Activated CD8-positive, alpha-beta memory T cell treated with anti-CD3 and anti-CD28 coated beads, Interleukin-2, amount 10 ng/mL, durations not matched to agents 7 days and 5 days (primary cell): ENCODE measurements at regions not wholly inside any gene's neighbourhood (a gene's known extent, or its start where the extent isn't known, plus 50 kb on each side); places are given as distances from the start of the nearest gene placed in this dataset.

Source experiments
- ATAC-seq: fragments of 150-1000 bp; cut with Tn5 transposase; one replicate; pipeline ENCODE4 v1.10.0; 2021; ENCODE audit warnings: moderate library complexity
- CTCF ChIA-PET: fragments of 350-600 bp; sonication (Branson Sonifier 250); formaldehyde crosslinking; loops from one replicate; lab custom pipeline; 2021; ENCODE audit warnings: antibody characterized with exemption; lab: Charles Lee
- DNase-seq: peaks from one replicate; pipeline ENCODE4 v3.0.0-alpha.2; 2020
- H3K27ac Mint-ChIP-seq: one replicate; pipeline ENCODE4 v1.8.0; 2021; ENCODE audit warnings: mild to moderate bottlenecking, mixed read lengths
- H3K27me3 Mint-ChIP-seq: one replicate; pipeline ENCODE4 v1.8.0; 2021; ENCODE audit warnings: mixed read lengths
- H3K36me3 Mint-ChIP-seq: one replicate; pipeline ENCODE4 v1.8.0; 2021; ENCODE audit warnings: mild to moderate bottlenecking, mixed read lengths
- H3K4me1 Mint-ChIP-seq: one replicate; pipeline ENCODE4 v1.8.0; 2021; ENCODE audit warnings: mixed read lengths
- H3K4me3 Mint-ChIP-seq: one replicate; pipeline ENCODE4 v1.8.0; 2021; ENCODE audit warnings: mild to moderate bottlenecking, moderate library complexity, mixed read lengths
- H3K9me3 Mint-ChIP-seq: one replicate; pipeline ENCODE4 v1.8.0; 2022; ENCODE audit warnings: low read depth, mixed read lengths

- Mint-ChIP-seq H3K4me3 (no peak overlapping the region), H3K9me3 (peaks cover 2% of the 10 kb centered on the region), H3K27ac (no peak overlapping the region), H3K4me1 (no peaks in the 10 kb centered on the region), H3K36me3 (no peaks in the 10 kb centered on the region), H3K27me3 (no peaks in the 10 kb centered on the region)
- no peak for DNase-seq
- CTCF ChIA-PET = no interaction called here
- no peak for ATAC-seq
These were observed 429.3 kb upstream of the VRK2 start for GRCh38 chr2:57617318-57617717.

- DNase-seq = no peak
- Mint-ChIP-seq H3K27me3 (no peaks in the 10 kb centered on the region), H3K4me1 (no peaks in the 10 kb centered on the region), H3K36me3 (no peaks in the 10 kb centered on the region), H3K4me3 (no peak overlapping the region), H3K9me3 (peaks cover 4% of the 10 kb centered on the region), H3K27ac (no peak overlapping the region)
- ATAC-seq = no peak
- CTCF ChIA-PET = no interaction called here
These were observed 425.4 kb upstream of the VRK2 start for GRCh38 chr2:57621122-57621663.

GRCh38 chr2:57622009-57622408, 424.6 kb upstream of the VRK2 start:
- no peak for DNase-seq
- Mint-ChIP-seq H3K4me3 (no peak overlapping the region), H3K27ac (no peak overlapping the region), H3K4me1 (no peaks in the 10 kb centered on the region), H3K27me3 (no peaks in the 10 kb centered on the region), H3K9me3 (peaks cover 2% of the 10 kb centered on the region), H3K36me3 (no peaks in the 10 kb centered on the region)
- CTCF ChIA-PET = no interaction called here
- no peak for ATAC-seq

DNA sequence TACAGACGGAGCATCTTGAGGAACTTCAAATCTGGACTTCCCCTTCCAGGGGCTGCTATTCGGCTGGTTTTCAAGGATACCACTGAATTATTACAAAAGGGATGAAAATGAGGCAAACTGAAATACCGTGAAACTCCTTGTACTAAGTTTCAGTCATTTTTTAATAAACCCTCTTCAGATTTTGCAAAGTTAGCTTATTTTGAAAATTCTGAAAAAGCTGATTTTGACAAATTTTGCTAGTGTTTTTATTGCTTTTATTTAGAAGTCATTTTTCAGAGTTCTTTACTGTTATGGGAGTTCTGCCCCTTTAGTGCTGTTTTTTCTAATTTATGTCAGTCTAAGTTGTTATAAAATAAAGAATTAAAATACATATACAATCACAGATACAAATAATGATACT, 390.4 kb upstream of the VRK2 start:
- CTCF ChIA-PET = no interaction called here
- Mint-ChIP-seq H3K27me3 (no peaks in the 10 kb centered on the region), H3K4me1 (no peaks in the 10 kb centered on the region), H3K9me3 (peaks cover 9% of the 10 kb centered on the region), H3K36me3 (no peaks in the 10 kb centered on the region), H3K27ac (no peak overlapping the region), H3K4me3 (no peak overlapping the region)
- ATAC-seq (no peak), DNase-seq (no peak)

GRCh38 chr2:57669570-57669969, 377.0 kb upstream of the VRK2 start:
- H3K27ac Mint-ChIP-seq = no peak overlapping the region
- no peaks in the 10 kb centered on the region for H3K27me3 Mint-ChIP-seq
- no peak for ATAC-seq
- CTCF ChIA-PET = no interaction called here
- DNase-seq = no peak
- H3K9me3 Mint-ChIP-seq = no peaks in the 10 kb centered on the region
- no peak overlapping the region for H3K4me3 Mint-ChIP-seq
- no peaks in the 10 kb centered on the region for H3K4me1 Mint-ChIP-seq
- no peaks in the 10 kb centered on the region for H3K36me3 Mint-ChIP-seq

DNA sequence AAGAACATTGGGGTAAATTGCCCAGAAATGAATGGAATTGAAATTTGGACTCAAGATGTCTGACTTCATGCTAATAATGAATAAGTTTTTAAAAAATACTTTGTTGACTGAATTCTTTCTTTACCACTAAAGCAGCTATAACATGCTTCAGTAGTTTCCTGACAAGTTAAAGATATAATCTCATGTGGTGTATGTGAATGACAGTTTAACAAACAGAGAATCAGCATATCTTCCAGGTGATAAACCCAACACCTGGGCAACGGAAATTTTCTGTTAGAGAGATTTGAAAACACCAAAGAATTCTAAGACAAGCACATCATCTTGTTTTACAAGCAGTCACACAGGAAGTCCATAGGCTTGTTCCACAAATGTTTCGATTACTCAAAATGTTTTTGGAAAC, 372.6 kb upstream of the VRK2 start:
- Mint-ChIP-seq H3K4me1 (no peaks in the 10 kb centered on the region), H3K4me3 (no peak overlapping the region), H3K9me3 (no peaks in the 10 kb centered on the region), H3K27ac (no peak overlapping the region), H3K27me3 (no peaks in the 10 kb centered on the region), H3K36me3 (no peaks in the 10 kb centered on the region)
- CTCF ChIA-PET = no interaction called here
- DNase-seq (no peak), ATAC-seq (no peak)

- no peak for ATAC-seq
- Mint-ChIP-seq H3K9me3 (no peaks in the 10 kb centered on the region), H3K27me3 (no peaks in the 10 kb centered on the region), H3K4me1 (no peaks in the 10 kb centered on the region), H3K4me3 (no peak overlapping the region), H3K27ac (no peak overlapping the region), H3K36me3 (no peaks in the 10 kb centered on the region)
- no peak for DNase-seq
- CTCF ChIA-PET = no interaction called here
These were observed 371.9 kb upstream of the VRK2 start for GRCh38 chr2:57674743-57675142.

- no peaks in the 10 kb centered on the region for H3K36me3 Mint-ChIP-seq
- CTCF ChIA-PET = no interaction called here
- H3K27ac Mint-ChIP-seq = no peak overlapping the region
- no peak overlapping the region for H3K4me3 Mint-ChIP-seq
- ATAC-seq (no peak), DNase-seq (no peak)
- no peaks in the 10 kb centered on the region for H3K4me1 Mint-ChIP-seq
- H3K27me3 Mint-ChIP-seq = no peaks in the 10 kb centered on the region
- no peaks in the 10 kb centered on the region for H3K9me3 Mint-ChIP-seq
These were observed 369.3 kb upstream of the VRK2 start for GRCh38 chr2:57677296-57677695.

DNA sequence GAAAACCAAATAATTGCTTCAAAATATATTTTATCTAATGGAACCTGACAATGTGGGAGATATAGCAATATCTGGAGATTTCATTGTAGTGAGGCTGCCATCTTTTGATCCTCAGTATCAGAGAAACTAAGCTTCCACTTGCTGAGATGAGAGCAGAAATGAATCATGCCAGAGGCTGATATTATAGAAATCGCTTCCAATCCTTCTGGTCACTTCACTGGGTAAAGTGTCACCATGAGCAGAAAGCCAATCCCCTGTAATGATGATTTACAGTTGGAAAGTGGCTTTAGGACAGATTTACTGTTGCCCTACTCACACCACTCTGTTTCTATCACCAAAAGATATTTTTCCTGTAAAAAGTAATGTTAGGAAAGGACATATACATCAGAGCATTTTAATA, 365.0 kb upstream of the VRK2 start:
- CTCF ChIA-PET = no interaction called here
- DNase-seq (no peak), ATAC-seq (no peak)
- H3K27ac Mint-ChIP-seq = no peak overlapping the region
- no peak overlapping the region for H3K4me3 Mint-ChIP-seq
- no peaks in the 10 kb centered on the region for H3K36me3 Mint-ChIP-seq
- H3K27me3 Mint-ChIP-seq = no peaks in the 10 kb centered on the region
- H3K4me1 Mint-ChIP-seq = no peaks in the 10 kb centered on the region
- H3K9me3 Mint-ChIP-seq = no peaks in the 10 kb centered on the region

DNA sequence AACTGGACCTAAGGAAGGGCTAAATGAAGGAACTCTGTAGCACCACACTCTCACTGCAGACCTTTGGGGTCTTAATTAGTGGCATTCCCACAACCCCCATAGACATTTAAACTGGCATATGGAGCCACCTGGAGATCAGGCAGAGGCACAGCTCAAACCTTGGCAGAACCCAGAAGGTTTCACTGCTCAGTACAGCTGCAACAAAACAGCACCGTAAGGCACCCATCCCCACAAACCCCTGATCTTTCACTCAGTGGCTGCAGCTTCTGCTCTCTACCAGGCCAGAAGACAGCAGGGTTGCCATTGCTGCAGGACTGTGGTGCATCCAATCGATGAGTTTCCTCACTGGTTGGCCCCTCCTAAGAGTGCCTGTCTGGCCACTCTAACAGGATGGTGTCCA, 361.6 kb upstream of the VRK2 start:
- CTCF ChIA-PET = no interaction called here
- no peaks in the 10 kb centered on the region for H3K27me3 Mint-ChIP-seq
- H3K4me3 Mint-ChIP-seq = no peak overlapping the region
- H3K4me1 Mint-ChIP-seq = no peaks in the 10 kb centered on the region
- H3K36me3 Mint-ChIP-seq = no peaks in the 10 kb centered on the region
- H3K9me3 Mint-ChIP-seq = peaks cover 3% of the 10 kb centered on the region
- ATAC-seq = no peak
- no peak for DNase-seq
- no peak overlapping the region for H3K27ac Mint-ChIP-seq

- Mint-ChIP-seq H3K4me1 (no peaks in the 10 kb centered on the region), H3K27ac (no peak overlapping the region), H3K36me3 (no peaks in the 10 kb centered on the region), H3K9me3 (peaks cover 6% of the 10 kb centered on the region), H3K27me3 (no peaks in the 10 kb centered on the region), H3K4me3 (no peak overlapping the region)
- CTCF ChIA-PET = no interaction called here
- ATAC-seq = no peak
- DNase-seq = no peak
These were observed 354.2 kb upstream of the VRK2 start for GRCh38 chr2:57692395-57692794.

GRCh38 chr2:57693177-57693576, 353.4 kb upstream of the VRK2 start:
- no peaks in the 10 kb centered on the region for H3K36me3 Mint-ChIP-seq
- H3K4me1 Mint-ChIP-seq = no peaks in the 10 kb centered on the region
- H3K27me3 Mint-ChIP-seq = no peaks in the 10 kb centered on the region
- ATAC-seq = no peak
- no peak overlapping the region for H3K4me3 Mint-ChIP-seq
- no peak overlapping the region for H3K27ac Mint-ChIP-seq
- H3K9me3 Mint-ChIP-seq = peaks cover 6% of the 10 kb centered on the region
- DNase-seq = no peak
- CTCF ChIA-PET = no interaction called here

- H3K27me3 Mint-ChIP-seq = no peaks in the 10 kb centered on the region
- H3K27ac Mint-ChIP-seq = no peak overlapping the region
- DNase-seq (no peak), ATAC-seq (no peak)
- H3K4me3 Mint-ChIP-seq = no peak overlapping the region
- CTCF ChIA-PET = no interaction called here
- H3K36me3 Mint-ChIP-seq = no peaks in the 10 kb centered on the region
- H3K9me3 Mint-ChIP-seq = peaks cover 3% of the 10 kb centered on the region
- no peaks in the 10 kb centered on the region for H3K4me1 Mint-ChIP-seq
These were observed 352.6 kb upstream of the VRK2 start for GRCh38 chr2:57693965-57694364.

DNA sequence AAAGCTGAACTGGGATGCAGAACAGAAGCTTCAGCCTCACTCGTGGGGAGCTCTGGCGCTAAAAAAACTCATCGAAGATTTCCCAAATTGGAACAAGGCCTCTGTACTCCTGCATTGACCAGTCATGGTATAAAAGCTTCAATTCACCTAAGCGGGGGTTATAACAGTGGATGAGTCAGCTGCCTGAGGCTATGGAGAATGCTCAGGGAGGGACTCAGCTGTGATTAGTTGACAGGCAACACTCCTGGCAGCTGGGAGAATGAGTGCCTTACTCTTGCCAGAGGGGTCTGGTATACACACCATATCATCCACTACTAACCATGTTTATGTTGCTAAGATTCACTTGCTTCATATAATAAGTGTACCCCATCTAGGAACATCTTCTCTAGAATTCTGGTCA, 350.6 kb upstream of the VRK2 start:
- no peaks in the 10 kb centered on the region for H3K4me1 Mint-ChIP-seq
- H3K36me3 Mint-ChIP-seq = no peaks in the 10 kb centered on the region
- no peak for ATAC-seq
- no peak for DNase-seq
- no peak overlapping the region for H3K27ac Mint-ChIP-seq
- no peaks in the 10 kb centered on the region for H3K27me3 Mint-ChIP-seq
- CTCF ChIA-PET = no interaction called here
- peaks cover under 1% of the 10 kb centered on the region for H3K9me3 Mint-ChIP-seq
- no peak overlapping the region for H3K4me3 Mint-ChIP-seq

DNA sequence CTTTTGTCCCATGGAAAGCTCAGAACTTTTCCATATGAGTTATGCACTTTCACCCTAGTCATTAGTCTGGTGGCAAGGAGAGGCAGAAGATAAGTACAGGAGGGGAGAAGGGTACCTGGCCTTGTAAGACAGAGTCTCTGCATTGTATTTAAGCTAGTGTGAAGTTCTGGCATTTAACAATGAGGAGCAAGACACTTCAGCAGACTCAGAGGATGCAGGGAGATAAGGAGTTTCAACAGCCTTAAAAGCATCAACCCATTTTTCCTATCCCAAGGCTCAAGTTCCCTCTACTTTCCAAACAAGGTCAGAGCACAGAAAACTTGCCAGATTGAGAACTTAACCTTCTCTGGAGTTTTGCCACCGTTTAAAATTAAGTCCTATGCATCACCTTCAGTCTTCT, 348.2 kb upstream of the VRK2 start:
- Mint-ChIP-seq H3K36me3 (no peaks in the 10 kb centered on the region), H3K4me3 (no peak overlapping the region), H3K27ac (no peak overlapping the region), H3K9me3 (no peaks in the 10 kb centered on the region), H3K27me3 (no peaks in the 10 kb centered on the region), H3K4me1 (no peaks in the 10 kb centered on the region)
- ATAC-seq = no peak
- no peak for DNase-seq
- CTCF ChIA-PET = no interaction called here
